Dermis blood vessel endothelial cell (primary cell): ENCODE measurements at regions not wholly inside any gene's neighbourhood (a gene's known extent, or its start where the extent isn't known, plus 50 kb on each side); places are given as distances from the start of the nearest gene placed in this dataset.
"Not testable (repeated sequence)": the region's sequence is repeated elsewhere in the genome, so short reads cannot be mapped to it uniquely, and the experiment has no call there.

Source experiments
- DNase-seq: peaks from one replicate; pipeline ENCODE4 v3.0.0; 2010

DNA sequence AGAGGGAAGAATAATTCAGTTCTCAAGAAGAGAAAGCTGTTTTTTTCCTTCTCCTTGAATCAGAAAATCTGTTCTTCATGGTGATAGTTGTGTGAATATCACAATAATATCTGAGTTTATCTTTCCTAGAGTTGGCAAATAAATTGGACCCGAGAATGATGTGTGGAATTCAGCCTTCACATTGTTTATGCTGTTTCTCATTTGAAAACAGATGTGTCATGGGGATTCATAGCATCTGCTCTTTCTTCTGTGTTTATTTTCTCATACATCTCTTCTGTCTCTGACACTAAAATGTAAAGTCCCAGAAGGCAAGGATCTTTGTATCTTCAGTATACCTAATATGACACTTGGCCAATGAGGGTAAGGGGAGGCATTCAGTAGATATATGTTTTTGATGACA is 103.6 kb upstream of the SGK1 start:
- DNase-seq, result peak; percentile 33

GRCh38 chr6:134420614-134421181 is 102.8 kb upstream of the SGK1 start:
- peak; percentile 86 for DNase-seq

DNA sequence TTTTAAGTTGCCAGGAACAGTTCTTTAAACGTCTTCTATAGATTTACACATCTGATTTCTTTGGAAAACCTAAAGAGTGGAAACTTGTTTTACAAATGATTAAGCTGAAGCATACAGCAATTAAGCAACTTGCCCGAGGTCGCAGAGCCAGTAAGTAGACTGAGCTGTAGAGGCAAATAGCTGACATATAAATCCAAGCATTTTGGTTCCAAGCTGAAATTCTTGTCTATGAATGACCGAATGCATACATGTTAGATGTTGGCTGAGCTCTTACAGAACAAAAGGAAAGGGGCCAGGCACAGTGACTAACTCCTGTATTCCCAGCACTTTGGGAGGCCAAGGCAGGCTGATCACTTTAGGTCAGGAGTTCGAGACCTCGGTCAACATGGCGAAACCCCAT is 101.8 kb upstream of the SGK1 start:
- DNase-seq, result peak; percentile 15

- no peak for DNase-seq
These were observed 98.7 kb upstream of the SGK1 start for GRCh38 chr6:134416418-134417154.

GRCh38 chr6:134415656-134416055 is 97.7 kb upstream of the SGK1 start:
- no peak for DNase-seq

DNA sequence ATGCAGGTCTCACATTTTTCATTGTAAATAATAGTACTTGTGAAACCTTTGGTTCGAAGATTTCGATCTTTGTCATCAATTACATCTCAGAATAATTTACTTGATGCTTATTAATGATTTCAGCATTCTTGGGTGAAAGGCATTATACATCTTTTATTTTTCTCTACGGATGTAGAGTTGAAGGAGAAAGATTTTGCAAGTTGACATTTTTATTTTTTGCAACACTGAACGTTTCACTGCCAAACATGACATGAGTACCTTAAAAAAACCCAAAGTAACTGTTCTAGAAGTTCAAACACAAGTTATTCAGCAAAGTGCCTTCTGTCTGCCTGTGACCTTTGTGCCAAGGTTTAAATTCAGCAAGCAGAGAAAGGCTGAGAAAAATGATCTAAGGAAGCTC is 97.3 kb upstream of the SGK1 start:
- no peak for DNase-seq

DNA sequence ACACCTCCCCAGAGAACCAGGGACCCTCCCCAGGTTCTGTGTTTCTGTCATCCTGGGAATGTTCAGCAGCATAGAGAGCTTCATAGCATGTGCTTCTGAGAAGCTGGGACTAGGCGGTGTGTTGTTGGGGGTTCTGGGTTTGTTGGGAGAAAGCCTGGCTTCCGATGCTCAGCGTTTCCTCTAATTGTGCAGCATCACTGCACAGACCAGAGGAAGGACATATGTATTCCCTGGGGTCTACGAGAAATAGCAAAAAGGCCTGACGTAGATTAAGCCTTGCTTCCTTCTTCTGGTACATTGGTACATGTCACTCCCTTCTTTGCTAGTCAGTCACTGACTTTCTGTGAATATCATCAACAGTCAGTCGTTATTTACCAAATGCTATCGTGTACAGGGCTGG is 96.9 kb upstream of the SGK1 start:
- peak; percentile 49 for DNase-seq

DNA sequence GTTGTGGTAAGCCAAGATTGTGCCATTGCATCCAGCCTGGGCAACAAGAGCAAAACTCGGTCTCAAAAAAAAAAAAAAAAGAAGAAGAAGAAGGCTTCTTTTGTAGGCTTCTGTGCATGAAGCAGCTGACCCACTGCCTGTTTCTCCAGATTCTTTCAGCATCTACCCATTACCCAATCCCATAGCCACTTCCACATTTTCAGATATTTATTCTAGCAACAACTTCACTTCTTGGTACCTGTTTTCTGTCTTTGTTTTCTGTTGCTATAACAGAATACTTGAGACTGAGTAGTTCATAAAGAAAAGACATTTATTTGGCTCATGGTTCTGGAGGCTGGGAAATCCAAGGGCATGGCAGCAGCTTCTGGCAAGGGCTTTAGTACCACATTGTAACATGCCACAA is 95.3 kb upstream of the SGK1 start:
- no peak for DNase-seq

DNA sequence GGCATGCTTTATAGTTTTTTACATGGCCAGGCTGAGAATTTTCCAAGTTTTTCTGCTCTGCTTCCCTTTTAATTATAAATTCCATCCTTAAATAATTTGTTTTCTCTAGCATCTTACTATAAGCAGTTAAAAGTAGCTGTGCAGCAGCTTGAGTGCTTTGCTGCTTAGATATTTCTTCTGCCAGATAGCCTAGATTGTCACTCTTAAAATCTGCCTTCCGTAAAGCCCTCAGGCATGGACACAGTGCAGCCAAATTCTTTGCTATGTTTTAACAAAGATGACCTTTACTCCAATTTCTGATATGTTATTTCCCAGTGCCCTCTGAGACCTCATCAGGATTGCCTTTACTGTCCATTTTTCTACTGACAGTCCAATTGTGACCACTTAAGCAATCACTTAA is 92.6 kb upstream of the SGK1 start:
- DNase-seq, result no peak

- no peak for DNase-seq
These were observed 89.9 kb upstream of the SGK1 start for GRCh38 chr6:134407791-134408190.

GRCh38 chr6:134406311-134406710 is 88.4 kb upstream of the SGK1 start:
- no peak for DNase-seq

GRCh38 chr6:134405386-134406087 is 87.6 kb upstream of the SGK1 start:
- DNase-seq, result no peak

DNA sequence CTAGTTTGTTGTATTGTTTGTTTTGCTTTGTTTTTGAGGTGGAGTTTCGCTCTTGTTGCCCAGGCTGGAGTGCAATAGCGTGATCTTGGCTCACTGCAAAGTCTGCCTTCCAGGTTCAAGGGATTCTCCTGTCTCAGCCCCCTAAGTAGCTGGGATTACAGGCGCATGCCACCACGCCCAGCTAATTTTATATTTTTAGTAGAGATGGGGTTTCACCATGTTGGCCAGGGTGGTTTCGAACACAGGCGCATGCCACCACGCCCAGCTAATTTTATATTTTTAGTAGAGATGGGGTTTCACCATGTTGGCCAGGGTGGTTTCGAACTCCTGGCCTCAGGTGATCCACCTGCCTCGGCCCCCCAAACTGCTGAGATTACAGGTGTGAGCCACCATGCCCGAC is 85.4 kb upstream of the SGK1 start:
- DNase-seq, result not testable (repeated sequence)

- no peak for DNase-seq
These were observed 84.6 kb upstream of the SGK1 start for GRCh38 chr6:134402372-134402984.

- DNase-seq, result no peak
These were observed 83.0 kb upstream of the SGK1 start for GRCh38 chr6:134400941-134401340.

DNA sequence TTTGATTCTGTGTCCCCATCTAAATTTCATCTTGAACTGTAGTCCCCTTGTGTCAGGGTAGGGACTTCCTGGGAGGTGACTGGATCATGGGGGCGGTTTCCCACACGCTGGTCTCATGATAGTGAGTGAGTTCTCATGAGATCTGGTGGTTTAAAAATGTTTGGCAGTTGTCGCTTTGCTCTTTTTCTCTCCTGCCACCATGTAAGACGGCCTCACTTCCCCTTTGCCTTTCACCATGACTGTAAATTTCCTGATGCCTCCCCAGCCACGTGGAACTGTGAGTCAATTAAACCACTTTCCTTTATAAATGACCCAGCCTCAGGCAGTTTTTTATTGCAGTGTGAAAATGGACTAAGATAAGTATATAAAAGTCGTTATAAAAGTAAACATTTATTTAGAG is 80.5 kb upstream of the SGK1 start:
- DNase-seq, result peak; percentile 41

DNA sequence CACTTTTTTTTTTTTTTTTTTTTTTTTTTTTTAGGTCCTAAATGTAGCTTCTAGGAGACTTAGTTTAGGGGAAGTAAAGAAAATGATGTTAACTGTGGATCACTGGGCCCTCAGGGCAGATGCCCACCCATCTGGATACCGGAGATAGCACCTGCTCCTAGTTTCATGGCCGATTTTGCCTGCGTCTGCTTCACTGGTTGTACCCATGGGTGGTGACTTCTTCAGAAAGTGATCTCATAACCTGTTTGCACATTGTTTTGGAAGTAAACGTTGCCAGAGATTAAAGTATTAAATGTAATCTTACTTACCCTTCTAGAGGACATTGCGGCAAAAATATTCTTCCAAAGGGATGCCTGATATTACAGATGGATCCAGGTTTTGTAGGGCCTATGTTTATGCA is 79.8 kb upstream of the SGK1 start:
- no peak for DNase-seq

DNA sequence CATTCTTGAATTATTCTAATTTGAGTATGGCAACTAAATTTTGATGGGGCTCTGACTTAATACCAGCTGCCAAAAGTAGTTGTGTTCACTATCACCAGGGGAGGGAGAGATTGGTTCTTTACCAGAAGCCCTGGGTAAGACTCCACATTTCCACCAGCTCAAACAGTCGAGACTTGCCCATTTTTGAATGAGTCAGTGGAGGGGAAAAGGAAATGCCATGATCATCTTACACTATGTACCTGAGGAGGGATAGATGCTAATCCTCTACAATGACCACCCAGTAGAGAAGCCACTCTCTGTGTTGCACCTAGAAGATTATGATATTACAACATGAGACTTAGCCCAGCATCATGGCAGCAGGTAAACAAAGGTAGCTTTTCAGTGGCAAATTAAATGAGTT is 77.0 kb upstream of the SGK1 start:
- DNase-seq, result no peak

- DNase-seq, result no peak
These were observed 76.3 kb upstream of the SGK1 start for GRCh38 chr6:134394208-134394607.

GRCh38 chr6:134391205-134391604 is 73.3 kb upstream of the SGK1 start:
- DNase-seq, result no peak

GRCh38 chr6:134389658-134390057 is 71.7 kb upstream of the SGK1 start:
- no peak for DNase-seq

GRCh38 chr6:134389129-134389528 is 71.2 kb upstream of the SGK1 start:
- no peak for DNase-seq

GRCh38 chr6:134386482-134386881 is 68.6 kb upstream of the SGK1 start:
- DNase-seq, result not testable (repeated sequence)

GRCh38 chr6:134381959-134382358 is 64.0 kb upstream of the SGK1 start:
- DNase-seq, result peak; percentile 82
